ENCODE measurements at regions not wholly inside any gene's neighbourhood (a gene's known extent, or its start where the extent isn't known, plus 50 kb on each side); places are given as distances from the start of the nearest gene placed in this dataset.

DNA sequence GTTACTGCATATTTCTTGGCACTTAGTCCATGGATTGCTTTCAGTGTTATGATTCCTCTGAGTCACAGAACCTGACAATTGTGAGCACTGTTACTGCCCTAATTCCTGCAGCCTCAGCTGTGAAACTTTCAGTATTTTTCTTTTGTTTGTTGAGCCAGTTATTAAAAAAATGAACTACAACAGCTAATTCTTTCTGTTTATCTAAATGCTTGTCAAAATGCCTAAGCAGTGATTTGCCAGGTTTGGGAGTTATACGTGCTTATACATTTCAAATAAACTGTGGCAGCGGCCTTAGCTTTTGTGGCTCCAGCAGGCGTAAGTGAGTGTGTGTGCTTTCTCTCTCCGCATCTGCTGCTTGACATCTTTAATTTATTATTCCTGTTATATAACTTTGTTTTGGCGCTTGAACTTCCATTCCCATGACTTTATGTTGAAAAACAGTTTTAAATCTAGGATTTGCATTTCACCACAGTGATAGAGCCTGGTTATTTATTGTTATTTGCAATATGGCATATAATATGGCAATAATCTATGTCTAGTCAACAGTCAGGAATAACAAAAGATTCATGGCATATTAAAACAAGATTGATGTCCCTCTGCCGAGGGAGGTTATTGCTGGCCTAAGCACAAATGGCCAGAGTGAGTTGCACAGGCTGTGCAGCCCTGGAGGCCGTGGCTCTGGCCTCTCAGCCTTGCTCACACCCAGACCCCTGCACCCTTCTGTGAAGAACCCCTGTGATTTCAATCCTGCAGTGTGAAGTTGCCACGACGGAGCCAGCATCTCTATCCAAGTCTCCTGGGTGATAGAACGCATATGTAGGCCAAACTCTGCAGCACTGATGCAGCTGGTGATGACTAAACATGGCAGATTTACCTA, 303.4 kb downstream of the THBS2 start:
- H3K4me3 ChIP-seq (ENCODE audit: insufficient read depth, low read depth, low read length) = no peak overlapping the region
- ChIA-PET POLR2A (ENCODE audit: unreplicated experiment) (no interaction called here), CTCF (no interaction called here)
- no peak overlapping the region for H3K4me2 ChIP-seq (ENCODE audit: low read depth, low read length)
- TF ChIP-seq RFX5 (IDR thresholded peaks at IDR 0.05; ENCODE audit: low read depth, low read length) = no peak
- no peak for TF ChIP-seq CHD1 (IDR thresholded peaks at IDR 0.05; ENCODE audit: low read depth, low read length)
- TF ChIP-seq, protein P1, sequence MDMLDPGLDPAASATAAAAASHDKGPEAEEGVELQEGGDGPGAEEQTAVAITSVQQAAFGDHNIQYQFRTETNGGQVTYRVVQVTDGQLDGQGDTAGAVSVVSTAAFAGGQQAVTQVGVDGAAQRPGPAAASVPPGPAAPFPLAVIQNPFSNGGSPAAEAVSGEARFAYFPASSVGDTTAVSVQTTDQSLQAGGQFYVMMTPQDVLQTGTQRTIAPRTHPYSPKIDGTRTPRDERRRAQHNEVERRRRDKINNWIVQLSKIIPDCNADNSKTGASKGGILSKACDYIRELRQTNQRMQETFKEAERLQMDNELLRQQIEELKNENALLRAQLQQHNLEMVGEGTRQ (IDR thresholded peaks at IDR 0.05; ENCODE audit: low read depth, low read length) = no peak
- peak; percentile 21; the same call in 1 of the 2 replicates for TF ChIP-seq MAFK (IDR thresholded peaks at IDR 0.05; ENCODE audit: low read depth, low read length)
- TF ChIP-seq CTCF (conservative IDR thresholded peaks at IDR 0.05; ENCODE audit: low read depth, low read length) = no peak
- peaks cover 7% of the 10 kb centered on the region for H3K27me3 ChIP-seq (ENCODE audit: control insufficient read depth, insufficient read depth, low read length)
- no peak overlapping the region for H2AK9ac ChIP-seq (replicated peaks; ENCODE audit: low read depth, low read length, poor library complexity)
- H4K20me1 ChIP-seq (ENCODE audit: insufficient read depth, low read length) = no peaks in the 10 kb centered on the region
- H4K91ac ChIP-seq (ENCODE audit: insufficient read depth, low read depth, low read length) = no peak overlapping the region
- H2AK5ac ChIP-seq (ENCODE audit: low read depth, low read length) = no peak overlapping the region
- WGBS, 2 experiments (ENCODE audit: extremely low coverage in 2 of 2, insufficient read length in 1 of 2) = 43% methylated on average over 2 of the region's 10 CpGs; no CpG with 5 or more reads in 1 of the 2 experiments
- DNase-seq (peak; percentile 33), ATAC-seq (ENCODE audit: low read depth) (peak; percentile 79)
- dilution Hi-C loops (cut with HindIII; ENCODE audit: low sequenced_read_pairs, unreplicated experiment) (no loop called here), intact Hi-C loops (cut with micrococcal nuclease) (loop anchor here (10.0 kb wide), 1 partner anchor 705 kb away; no protein-coding TSS in a partner anchor), in situ Hi-C loops (cut with MboI; ENCODE audit: low sequenced_read_pairs) (loop anchor here (10.0 kb wide), 1 partner anchor 565 kb away; no protein-coding TSS in a partner anchor)
- no TSS peak for BruUV-seq (replicated peaks)
- H4K5ac ChIP-seq (ENCODE audit: low read depth, low read length) = no peak overlapping the region
- H3K14ac ChIP-seq (replicated peaks; ENCODE audit: low read depth, low read length) = no peak overlapping the region
- no peak overlapping the region for H3K18ac ChIP-seq (ENCODE audit: low read depth, low read length)
- no peak overlapping the region for H3K27ac ChIP-seq (ENCODE audit: insufficient read depth, low read length)
- H2BK20ac ChIP-seq (ENCODE audit: low read depth, low read length) = no peak overlapping the region
- H2BK5ac ChIP-seq (ENCODE audit: low read depth, low read length, poor library complexity, severe bottlenecking) = no peak overlapping the region
- no peaks in the 10 kb centered on the region for H3K79me1 ChIP-seq (ENCODE audit: low read depth in 1 of 2, low read length in 2 of 2)
- H3K36me3 ChIP-seq (ENCODE audit: control insufficient read depth, insufficient read depth, low read length) = no peaks in the 10 kb centered on the region
- no peak overlapping the region for H4K8ac ChIP-seq (ENCODE audit: low read depth in 2 of 2, low read length in 2 of 2)
- no peak overlapping the region for H3K56ac ChIP-seq (ENCODE audit: extremely low read depth, insufficient read depth, low read length)
- no peak overlapping the region for H3K4ac ChIP-seq (ENCODE audit: low read depth, low read length)
- H3K9me1 ChIP-seq (ENCODE audit: insufficient read depth, low read length) = no peaks in the 10 kb centered on the region
- H2BK15ac ChIP-seq (ENCODE audit: low read depth, low read length) = no peak overlapping the region
- H2BK120ac ChIP-seq (ENCODE audit: low read depth, low read length) = no peak overlapping the region
- no peak overlapping the region for H3K9ac ChIP-seq (ENCODE audit: low read depth, low read length)
- peaks cover 1% of the 10 kb centered on the region; the same call in 1 of the 2 replicates for H3K4me1 ChIP-seq (ENCODE audit: control insufficient read depth, insufficient read depth, low read length)
- no peak overlapping the region for H2AFZ ChIP-seq (replicated peaks; ENCODE audit: low read length, poor library complexity)
- no peak overlapping the region for H3K23ac ChIP-seq (ENCODE audit: low read depth, low read length)
- no peaks in the 10 kb centered on the region for H3K9me3 ChIP-seq (ENCODE audit: control insufficient read depth, insufficient read depth, low read length)
